WTC11 (cell line): ENCODE measurements at regions not wholly inside any gene's neighbourhood (a gene's known extent, or its start where the extent isn't known, plus 50 kb on each side); places are given as distances from the start of the nearest gene placed in this dataset.
A peak's percentile ranks its signal among the peaks of the same experiment; 100 is the strongest.

ENCODE experiments used
- ATAC-seq: fragments of 200-7000 bp; cut with Tn5 transposase; 2 replicates; pipeline ENCODE4 v1.10.0; 2021; ENCODE audit warnings: mild to moderate bottlenecking, moderate library complexity
- CTCF ChIA-PET: fragments of 300-600 bp; sonication (Branson Sonifier 250); formaldehyde crosslinking; loops from one replicate; lab custom pipeline; 2021; ENCODE audit warnings: antibody characterized with exemption; lab: Charles Lee
- POLR2A ChIA-PET: fragments of 350-600 bp; sonication (Branson Sonifier 250); formaldehyde crosslinking; loops from one replicate; lab custom pipeline; 2021; ENCODE audit warnings: antibody characterized with exemption; lab: Charles Lee
- DNase-seq: peaks from one replicate; pipeline ENCODE4 v3.0.0; 2021; ENCODE audit warnings: low spot score
- H3K27ac Mint-ChIP-seq: 2 replicates; pipeline ENCODE4 v1.8.0; 2021; ENCODE audit warnings: mixed read lengths
- H3K27me3 Mint-ChIP-seq: 2 replicates; pipeline ENCODE4 v1.8.0; 2021; ENCODE audit warnings: low read depth, mild to moderate bottlenecking, moderate library complexity, mixed read lengths
- H3K36me3 Mint-ChIP-seq: 2 replicates; pipeline ENCODE4 v1.8.0; 2021; ENCODE audit warnings: mixed read lengths
- H3K4me1 Mint-ChIP-seq: 2 replicates; pipeline ENCODE4 v1.8.0; 2022; ENCODE audit warnings: mixed read lengths
- H3K4me3 Mint-ChIP-seq: 2 replicates; pipeline ENCODE4 v1.8.0; 2021; ENCODE audit warnings: mild to moderate bottlenecking, moderate library complexity, mixed read lengths
- H3K9me3 Mint-ChIP-seq: 2 replicates; pipeline ENCODE4 v1.8.0; 2021; ENCODE audit warnings: mixed read lengths
- ARID4B ChIP-seq: sonication (generic); formaldehyde crosslinking; IDR thresholded peaks from 2 replicates; pipeline ENCODE4 v1.8.0; 2023; ENCODE audit warnings: missing genetic modification reagents, mild to moderate bottlenecking, borderline replicate concordance
- ATF2 ChIP-seq: sonication (generic); formaldehyde crosslinking; IDR thresholded peaks from 2 replicates; pipeline ENCODE4 v1.8.1; 2022; ENCODE audit warnings: low read depth, missing genetic modification reagents, borderline replicate concordance
- CBFB ChIP-seq: sonication (generic); formaldehyde crosslinking; IDR thresholded peaks from 2 replicates; pipeline ENCODE4 v1.8.1; 2022; ENCODE audit warnings: mild to moderate bottlenecking, low read depth, missing genetic modification reagents
- E2F4 ChIP-seq: sonication (generic); formaldehyde crosslinking; IDR thresholded peaks from 2 replicates; pipeline ENCODE4 v1.8.1; 2022; ENCODE audit warnings: low read depth, mild to moderate bottlenecking, moderate library complexity, missing genetic modification reagents, borderline replicate concordance
- FOXK1 ChIP-seq: sonication (generic); formaldehyde crosslinking; IDR thresholded peaks from 2 replicates; pipeline ENCODE4 v1.8.0; 2022; ENCODE audit warnings: mild to moderate bottlenecking, moderate library complexity, missing genetic modification reagents
- GABPB1 ChIP-seq: sonication (generic); formaldehyde crosslinking; IDR thresholded peaks from 2 replicates; pipeline ENCODE4 v1.8.1; 2023; ENCODE audit warnings: mild to moderate bottlenecking, missing genetic modification reagents
- GTF2I ChIP-seq: fragments of 250-450 bp; sonication (Bioruptor Pico); conservative IDR thresholded peaks from 2 replicates; pipeline ENCODE4 v1.4.0; 2021; ENCODE audit warnings: mild to moderate bottlenecking
- MXD4 ChIP-seq: fragments of 250-450 bp; sonication (Bioruptor Pico); IDR thresholded peaks from 2 replicates; pipeline ENCODE4 v1.8.0; 2021; ENCODE audit warnings: mild to moderate bottlenecking, moderate library complexity, borderline replicate concordance
- NFYB ChIP-seq: sonication (generic); formaldehyde crosslinking; conservative IDR thresholded peaks from 2 replicates; pipeline ENCODE4 v1.8.0; 2022; ENCODE audit warnings: low read depth, missing genetic modification reagents
- NR1H2 ChIP-seq: sonication (generic); formaldehyde crosslinking; IDR thresholded peaks from 2 replicates; pipeline ENCODE4 v1.9.0; 2021; ENCODE audit warnings: mild to moderate bottlenecking, moderate library complexity, missing genetic modification reagents
- SMAD3 ChIP-seq: sonication (generic); formaldehyde crosslinking; IDR thresholded peaks from 2 replicates; pipeline ENCODE4 v1.8.0; 2022; ENCODE audit warnings: missing genetic modification reagents, mild to moderate bottlenecking, borderline replicate concordance
- TEAD1 ChIP-seq: sonication (generic); formaldehyde crosslinking; IDR thresholded peaks from 2 replicates; pipeline ENCODE4 v1.8.0; 2022; ENCODE audit warnings: mild to moderate bottlenecking, missing genetic modification reagents
- USF2 ChIP-seq: sonication (generic); formaldehyde crosslinking; IDR thresholded peaks from 2 replicates; pipeline ENCODE4 v1.8.1; 2023; ENCODE audit warnings: mild to moderate bottlenecking, missing genetic modification reagents, moderate library complexity
- ZNF317 ChIP-seq: sonication (generic); formaldehyde crosslinking; IDR thresholded peaks from 2 replicates; pipeline ENCODE4 v1.8.1; 2023; ENCODE audit warnings: low read depth, mild to moderate bottlenecking, moderate library complexity, missing genetic modification reagents, borderline replicate concordance
- ZNF423 ChIP-seq: fragments of 250-450 bp; sonication (Bioruptor Pico); IDR thresholded peaks from 2 replicates; pipeline ENCODE4 v2.1.2; 2022; ENCODE audit warnings: mild to moderate bottlenecking, moderate library complexity
- ZNF425 ChIP-seq: fragments of 250-450 bp; sonication (Bioruptor Pico); conservative IDR thresholded peaks from 2 replicates; pipeline ENCODE4 v1.9.0; 2021; ENCODE audit warnings: mild to moderate bottlenecking
- ZNF532 ChIP-seq: fragments of 250-450 bp; sonication (Bioruptor Pico); IDR thresholded peaks from 2 replicates; pipeline ENCODE4 v1.9.0; 2021; ENCODE audit warnings: mild to moderate bottlenecking, borderline replicate concordance
- ZNF671 ChIP-seq: fragments of 250-450 bp; sonication (Bioruptor Pico); IDR thresholded peaks from 2 replicates; pipeline ENCODE4 v1.8.0; 2021; ENCODE audit warnings: mild to moderate bottlenecking

GRCh38 chr4:30461218-30461617 is 259.0 kb upstream of the PCDH7 start:
- Mint-ChIP-seq H3K9me3 (peaks cover 3% of the 10 kb centered on the region; the same call in 1 of the 2 replicates), H3K27ac (no peak overlapping the region), H3K27me3 (no peaks in the 10 kb centered on the region), H3K4me1 (peaks cover 12% of the 10 kb centered on the region), H3K36me3 (0 out of 2 replicates have a peak, but pooled peaks cover 2% of the 10 kb centered on the region), H3K4me3 (no peak overlapping the region)
- ChIA-PET POLR2A (interaction anchor here (0.7 kb wide), 2 partner anchors 505 to 1368 kb away, joined by 3 read pairs; no protein-coding TSS in a partner anchor), CTCF (interaction anchor here (0.7 to 1.5 kb wide), 2 partner anchors 39 to 81 kb away, joined by 3 read pairs; no protein-coding TSS in a partner anchor)
- TF ChIP-seq CBFB (CRISPR knock-in tag) = no peak
- TF ChIP-seq NFYB (CRISPR knock-in tag) = no peak
- TF ChIP-seq ARID4B = no peak
- TF ChIP-seq MXD4 = no peak
- TF ChIP-seq GTF2I (CRISPR knock-in tag) = no peak
- TF ChIP-seq NR1H2 = no peak
- no peak for TF ChIP-seq GABPB1 (CRISPR knock-in tag)
- no peak for TF ChIP-seq FOXK1 (CRISPR knock-in tag)
- TF ChIP-seq ATF2 (CRISPR knock-in tag) = no peak
- no peak for TF ChIP-seq SMAD3 (CRISPR knock-in tag)
- no peak for TF ChIP-seq ZNF671
- no peak for TF ChIP-seq ZNF423
- no peak for TF ChIP-seq ZNF532
- no peak for TF ChIP-seq ZNF425
- no peak for TF ChIP-seq ZNF317 (CRISPR knock-in tag)
- no peak for TF ChIP-seq TEAD1 (CRISPR knock-in tag)
- TF ChIP-seq E2F4 (CRISPR knock-in tag) = no peak
- TF ChIP-seq USF2 (CRISPR knock-in tag) = no peak
- ATAC-seq (peak; percentile 90), DNase-seq (peak; percentile 40)
